HepG2 (cell line): ENCODE measurements at regions not wholly inside any gene's neighbourhood (a gene's known extent, or its start where the extent isn't known, plus 50 kb on each side); places are given as distances from the start of the nearest gene placed in this dataset.
"Not testable (repeated sequence)": the region's sequence is repeated elsewhere in the genome, so short reads cannot be mapped to it uniquely, and the experiment has no call there.

Source experiments
- ATAC-seq: fragments of 200-7000 bp; cut with Tn5 transposase; 3 replicates; pipeline ENCODE4 v1.9.1; 2020; ENCODE audit warnings: mild to moderate bottlenecking, moderate library complexity
- BruUV-seq: library from RNA; stranded (reverse); fragments of 400-500 nt; replicated peaks from 2 replicates; lab custom pipeline; 2021; lab: Mats Ljungman, UMichigan
- CTCF ChIA-PET: fragments of 300-600 bp; formaldehyde crosslinking; extraction: SDS; loops from one replicate; lab custom pipeline; 2021; ENCODE audit warnings: low total read pairs, inconsistent platforms, low intra/inter-chr PET ratio; lab: Yijun Ruan, JAX
- POLR2A ChIA-PET: fragments of 350-600 bp; sonication (Branson Sonifier 250); formaldehyde crosslinking; loops from one replicate; lab custom pipeline; 2020; ENCODE audit warnings: antibody characterized with exemption, inconsistent platforms; lab: Yijun Ruan, JAX
- DNase-seq: peaks from one replicate; pipeline ENCODE4 v3.0.0-alpha.2; 2015; ENCODE audit warnings: low spot score
- FAIRE-seq: peaks from 3 replicates; lab custom pipeline; 2011; peaks lifted over from hg19 to GRCh38; lab: Jason Lieb, UNC
- H2AFZ ChIP-seq: one replicate; pipeline ENCODE4 v1.6.1; 2011; ENCODE audit warnings: low read length, inconsistent platforms
- H3K27ac ChIP-seq: fragments of 300-600 bp; 3 replicates; pipeline ENCODE4 v1.8.0; 2011; ENCODE audit warnings: mixed run types, mild to moderate bottlenecking, mixed read lengths, low read length, inconsistent platforms; ENCODE audit not compliant: insufficient read depth; ENCODE audit errors: extremely low read length
- H3K27me3 ChIP-seq, 2 experiments: fragments of 200-600 bp in 1 of 2; 2 replicates in 1 of 2; 3 replicates in 1 of 2; pipeline versions ENCODE4 v1.6.0 to v1.8.0; 2011; ENCODE audit warnings: low read length in 2 of 2, mild to moderate bottlenecking in 2 of 2, moderate library complexity in 2 of 2, inconsistent platforms in 1 of 2; ENCODE audit not compliant: insufficient read depth in 2 of 2, control insufficient read depth in 1 of 2
- H3K36me3 ChIP-seq, 2 experiments: fragments of 200-600 bp in 1 of 2; replicated peaks in 1 of 2; 2 replicates in 1 of 2; 3 replicates in 1 of 2; pipeline versions ENCODE4 v1.5.1 to v1.8.0; 2011; ENCODE audit warnings: low read length in 2 of 2, inconsistent platforms in 1 of 2; ENCODE audit not compliant: insufficient read depth in 2 of 2, control insufficient read depth in 1 of 2
- H3K4me1 ChIP-seq: 2 replicates; pipeline ENCODE4 v1.5.1; 2012; ENCODE audit warnings: low read length, inconsistent platforms; ENCODE audit not compliant: insufficient read depth
- H3K4me2 ChIP-seq: 2 replicates; pipeline ENCODE4 v1.6.0; 2011; ENCODE audit warnings: low read depth, low read length, inconsistent platforms
- H3K4me3 ChIP-seq, 3 experiments: fragments of 200-600 bp in 1 of 3; sonication (generic), shearing (Covaris generic) in 1 of 3; replicated peaks in 1 of 3; 2 replicates each; pipeline ENCODE4 v1.5.1; 2011 to 2016; ENCODE audit warnings: low read length in 3 of 3, inconsistent platforms in 2 of 3, low read depth in 2 of 3, mild to moderate bottlenecking in 2 of 3, control low read depth in 1 of 3, mixed read lengths in 1 of 3; ENCODE audit not compliant: insufficient read depth in 1 of 3
- H3K79me2 ChIP-seq: one replicate; pipeline ENCODE4 v1.6.1; 2011; ENCODE audit warnings: low read length, inconsistent platforms; ENCODE audit not compliant: insufficient read depth
- H3K9ac ChIP-seq: 2 replicates; pipeline ENCODE4 v1.6.0; 2011; ENCODE audit warnings: mild to moderate bottlenecking, low read depth, low read length, inconsistent platforms; ENCODE audit not compliant: insufficient read depth
- H3K9me3 ChIP-seq: 2 replicates; pipeline ENCODE4 v1.5.1; 2012; ENCODE audit warnings: mild to moderate bottlenecking, low read length
- H4K20me1 ChIP-seq: 2 replicates; pipeline ENCODE4 v1.6.0; 2011; ENCODE audit warnings: inconsistent platforms, mild to moderate bottlenecking, low read length, moderate library complexity; ENCODE audit not compliant: insufficient read depth
- DBP ChIP-seq: sonication (generic); formaldehyde crosslinking; IDR thresholded peaks from 2 replicates; pipeline ENCODE4 v1.4.0; 2020; ENCODE audit warnings: missing genetic modification reagents; ENCODE audit errors: not compliant biosample characterization
- NFIB ChIP-seq: sonication (generic); formaldehyde crosslinking; IDR thresholded peaks from 2 replicates; pipeline ENCODE4 v1.9.0; 2021; ENCODE audit warnings: missing genetic modification reagents, mild to moderate bottlenecking, borderline replicate concordance
- NFKBIZ ChIP-seq: IDR thresholded peaks from 2 replicates; pipeline ENCODE4 v1.6.1; 2018; ENCODE audit warnings: missing genetic modification reagents, missing compliant biosample characterization
- SKIL ChIP-seq: sonication (generic); formaldehyde crosslinking; IDR thresholded peaks from 2 replicates; pipeline ENCODE4 v1.8.0; 2022; ENCODE audit warnings: missing genetic modification reagents, mild to moderate bottlenecking, moderate library complexity, borderline replicate concordance
- SP140L ChIP-seq: sonication (generic); formaldehyde crosslinking; IDR thresholded peaks from 2 replicates; pipeline ENCODE4 v1.4.0; 2020; ENCODE audit warnings: missing genetic modification reagents, borderline replicate concordance
- ZNF292 ChIP-seq: sonication (generic); formaldehyde crosslinking; IDR thresholded peaks from 2 replicates; pipeline ENCODE4 v1.8.1; 2022; ENCODE audit warnings: mild to moderate bottlenecking, low read depth, missing genetic modification reagents, borderline replicate concordance
- ZNF777 ChIP-seq: sonication (generic); formaldehyde crosslinking; IDR thresholded peaks from 2 replicates; pipeline ENCODE4 v1.4.0; 2020; ENCODE audit warnings: missing genetic modification reagents
- WGBS: methylation state at CpG from one replicate; pipeline ENCODE4 v1.1.6; 2017; ENCODE audit warnings: low lambda C conversion rate; 5-methylcytosine and 5-hydroxymethylcytosine counted together
- in situ Hi-C: cut with HindIII; loops from 2 replicates; pipeline ENCODE4 v1.10.0; 2017; ENCODE audit warnings: low pct_unique_long_range_greater_than_20kb; ENCODE audit not compliant: extremely low pct_ligation_motif_present
- intact Hi-C: fragments of 100-400 bp; cut with micrococcal nuclease; formaldehyde crosslinking; loops from one replicate; pipeline ENCODE4 v1.10.0; 2022; ENCODE audit not compliant: unreplicated experiment

GRCh38 chr12:91695964-91696363 lies 449.7 kb downstream of the BTG1 start:
- ATAC-seq: no peak
- CTCF ChIA-PET: no interaction called here
- TF ChIP-seq NFKBIZ (CRISPR knock-in tag) (no peak), SKIL (no peak), ZNF292 (CRISPR knock-in tag) (no peak), NFIB (CRISPR knock-in tag) (no peak), SP140L (CRISPR knock-in tag) (no peak), DBP (CRISPR knock-in tag) (no peak), ZNF777 (no peak)

GRCh38 chr12:91695406-91695805 lies 450.2 kb downstream of the BTG1 start:
- intact Hi-C loops: loop anchor here (10.0 kb wide), 1 partner anchor 311 kb away; no protein-coding TSS in a partner anchor
- H3K36me3 ChIP-seq, H3K4me1 ChIP-seq, H2AFZ ChIP-seq, H3K9ac ChIP-seq, CTCF ChIA-PET, H3K79me2 ChIP-seq, H3K27ac ChIP-seq, H4K20me1 ChIP-seq, FAIRE-seq, H3K27me3 ChIP-seq, ATAC-seq, POLR2A ChIA-PET, BruUV-seq, H3K4me2 ChIP-seq, in situ Hi-C loops, DNase-seq, H3K4me3 ChIP-seq: not testable (repeated sequence)
- H3K9me3 ChIP-seq: peaks cover 19% of the 10 kb centered on the region; the same call in 1 of the 2 replicates
- WGBS: 4% methylated on average over 3 of the region's 3 CpGs

More at GRCh38 chr12:91695964-91696363, 449.7 kb downstream of the BTG1 start:
- Histone ChIP-seq H3K9me3 (peaks cover 19% of the 10 kb centered on the region; the same call in 1 of the 2 replicates), H3K27ac (no peak overlapping the region), H3K4me1 (no peaks in the 10 kb centered on the region), H4K20me1 (no peaks in the 10 kb centered on the region), H3K79me2 (no peaks in the 10 kb centered on the region), H3K36me3 (no peaks in the 10 kb centered on the region), H3K9ac (no peak overlapping the region), H3K27me3 (no peaks in the 10 kb centered on the region), H3K4me2 (no peak overlapping the region), H3K4me3 (no peak overlapping the region), H2AFZ (no peak overlapping the region)
- intact Hi-C loops (loop anchor here (10.0 kb wide), 1 partner anchor 311 kb away; no protein-coding TSS in a partner anchor), in situ Hi-C loops (no loop called here)
- BruUV-seq: no TSS peak
- 0% methylated on average over 1 of the region's 1 CpG for WGBS
- FAIRE-seq (no peak), DNase-seq (no peak)
- POLR2A ChIA-PET: no interaction called here
